ENCODE measurements at regions not wholly inside any gene's neighbourhood (a gene's known extent, or its start where the extent isn't known, plus 50 kb on each side); places are given as distances from the start of the nearest gene placed in this dataset.

GRCh38 chr17:83190601-83191387 lies 111.4 kb downstream of the METRNL start (continued):
- TF ChIP-seq CTCF (IDR thresholded peaks at IDR 0.05; ENCODE audit: control extremely low read depth in 1 of 3, insufficient read depth in 1 of 3, low read depth in 1 of 3, low read length in 3 of 3) (no peak), FOSL1 (IDR thresholded peaks at IDR 0.05; ENCODE audit: insufficient read depth, low read depth, low read length) (no peak), EP300 (IDR thresholded peaks at IDR 0.05; ENCODE audit: borderline replicate concordance in 1 of 2, low read depth in 2 of 2, low read length in 2 of 2) (no peak), KDM4A (IDR thresholded peaks at IDR 0.05; ENCODE audit: low read depth, low read length, severe bottlenecking) (no peak), CHD1 (IDR thresholded peaks at IDR 0.05; ENCODE audit: low read depth, low read length) (no peak), RFX5 (IDR thresholded peaks at IDR 0.05; ENCODE audit: borderline replicate concordance, low read depth, low read length) (no peak), TAF1 (IDR thresholded peaks at IDR 0.05; ENCODE audit: low read depth, low read length) (no peak)
- TF ChIP-seq, protein P1, sequence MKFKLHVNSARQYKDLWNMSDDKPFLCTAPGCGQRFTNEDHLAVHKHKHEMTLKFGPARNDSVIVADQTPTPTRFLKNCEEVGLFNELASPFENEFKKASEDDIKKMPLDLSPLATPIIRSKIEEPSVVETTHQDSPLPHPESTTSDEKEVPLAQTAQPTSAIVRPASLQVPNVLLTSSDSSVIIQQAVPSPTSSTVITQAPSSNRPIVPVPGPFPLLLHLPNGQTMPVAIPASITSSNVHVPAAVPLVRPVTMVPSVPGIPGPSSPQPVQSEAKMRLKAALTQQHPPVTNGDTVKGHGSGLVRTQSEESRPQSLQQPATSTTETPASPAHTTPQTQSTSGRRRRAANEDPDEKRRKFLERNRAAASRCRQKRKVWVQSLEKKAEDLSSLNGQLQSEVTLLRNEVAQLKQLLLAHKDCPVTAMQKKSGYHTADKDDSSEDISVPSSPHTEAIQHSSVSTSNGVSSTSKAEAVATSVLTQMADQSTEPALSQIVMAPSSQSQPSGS (IDR thresholded peaks at IDR 0.05; ENCODE audit: low read length), result no peak
